Activated T-helper 9 cell treated with anti-CD3 and anti-CD28 coated beads, Interleukin-2, amount 50 U/mL, for 16 hours (primary cell): ENCODE measurements at regions not wholly inside any gene's neighbourhood (a gene's known extent, or its start where the extent isn't known, plus 50 kb on each side); places are given as distances from the start of the nearest gene placed in this dataset.
"Not testable (repeated sequence)": the region's sequence is repeated elsewhere in the genome, so short reads cannot be mapped to it uniquely, and the experiment has no call there.

ENCODE experiments used
- DNase-seq: peaks from one replicate; pipeline ENCODE4 v3.0.0-alpha.2; 2020; ENCODE audit warnings: low read depth

- not testable (repeated sequence) for DNase-seq
Measured at GRCh38 chr2:145782607-145783006, 1262.7 kb upstream of the ZEB2 start.

DNA sequence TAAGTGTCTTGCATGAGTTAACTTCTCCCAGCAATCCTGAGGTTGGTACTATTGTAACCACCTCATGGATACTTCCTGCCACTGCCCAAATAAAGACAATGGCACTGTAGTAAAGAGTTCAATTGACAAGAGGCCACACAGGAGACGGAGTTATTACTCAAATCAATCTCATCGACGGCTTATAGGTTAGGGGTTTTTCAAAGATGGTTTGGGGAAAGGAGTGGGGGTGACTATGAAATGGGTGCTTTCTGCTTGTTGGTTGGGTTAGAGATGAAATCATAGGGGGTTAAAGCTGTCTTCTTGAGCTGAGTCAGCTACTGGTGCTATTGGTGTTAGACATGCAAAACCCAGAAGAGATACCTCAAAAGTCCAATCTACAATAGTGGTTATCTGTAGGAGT lies 1258.0 kb upstream of the ZEB2 start:
- no peak for DNase-seq

- no peak for DNase-seq
Measured at GRCh38 chr2:145777297-145777696, 1257.4 kb upstream of the ZEB2 start.

DNA sequence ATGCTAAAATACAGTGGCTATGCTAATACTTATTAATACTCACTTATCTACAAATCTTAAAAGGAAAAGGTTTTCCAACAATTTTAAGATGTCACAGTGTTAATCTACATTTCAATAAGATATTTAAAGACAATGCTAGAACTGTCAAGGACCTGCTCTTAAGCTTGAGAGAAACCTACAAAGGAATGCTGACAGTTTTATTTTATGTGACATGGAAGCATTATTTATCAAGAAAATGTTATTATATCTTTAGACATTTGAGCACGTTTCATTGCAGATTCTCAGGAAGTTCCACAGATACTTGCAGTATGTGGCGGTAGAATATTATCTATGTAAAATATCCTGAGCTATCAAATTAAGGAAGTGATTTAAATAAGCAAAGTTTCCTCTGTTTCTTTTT lies 1255.7 kb upstream of the ZEB2 start:
- DNase-seq = no peak

GRCh38 chr2:145771525-145771924 lies 1251.6 kb upstream of the ZEB2 start:
- no peak for DNase-seq

GRCh38 chr2:145769011-145769716 lies 1249.2 kb upstream of the ZEB2 start:
- no peak for DNase-seq

DNA sequence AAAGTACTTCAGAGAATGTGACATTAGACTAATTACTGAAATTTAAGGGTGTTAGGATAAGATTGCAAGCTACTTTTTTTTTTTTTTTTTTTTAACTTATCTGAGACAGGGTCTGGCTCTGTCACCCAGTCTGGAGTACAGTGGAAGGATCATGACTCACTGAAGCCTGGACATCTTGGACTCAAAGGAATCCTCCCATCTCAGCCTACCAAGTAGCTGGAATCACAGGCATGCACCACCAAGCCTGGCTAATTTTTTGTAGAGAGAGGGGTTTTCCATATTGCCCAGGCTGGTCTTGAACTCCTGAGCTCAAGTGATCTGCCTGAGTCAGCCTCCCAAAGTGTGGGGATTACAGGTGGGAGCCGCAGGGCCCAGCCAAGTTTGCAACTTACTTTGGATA lies 1246.0 kb upstream of the ZEB2 start:
- no peak for DNase-seq

DNA sequence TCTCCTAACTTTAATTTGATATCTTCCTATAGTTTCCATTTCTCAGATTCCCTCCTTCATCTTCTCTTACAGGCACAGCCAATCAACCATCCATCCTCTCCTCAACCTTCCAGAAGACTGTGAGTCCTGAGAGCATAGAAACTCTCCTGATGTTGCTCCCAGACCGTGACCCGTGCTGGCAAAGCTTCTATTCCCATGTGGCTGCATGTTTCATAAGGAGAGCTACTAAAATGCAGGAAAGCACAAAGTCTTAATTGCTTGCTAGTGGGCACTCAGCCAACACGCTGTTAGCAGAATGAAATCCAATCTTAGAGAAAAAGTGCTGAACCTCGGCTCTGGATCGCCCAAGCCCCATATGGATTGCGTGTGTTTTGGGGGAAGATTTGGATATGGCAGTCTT lies 1244.7 kb upstream of the ZEB2 start:
- no peak for DNase-seq

GRCh38 chr2:145760781-145761649 lies 1241.1 kb upstream of the ZEB2 start:
- no peak for DNase-seq

DNA sequence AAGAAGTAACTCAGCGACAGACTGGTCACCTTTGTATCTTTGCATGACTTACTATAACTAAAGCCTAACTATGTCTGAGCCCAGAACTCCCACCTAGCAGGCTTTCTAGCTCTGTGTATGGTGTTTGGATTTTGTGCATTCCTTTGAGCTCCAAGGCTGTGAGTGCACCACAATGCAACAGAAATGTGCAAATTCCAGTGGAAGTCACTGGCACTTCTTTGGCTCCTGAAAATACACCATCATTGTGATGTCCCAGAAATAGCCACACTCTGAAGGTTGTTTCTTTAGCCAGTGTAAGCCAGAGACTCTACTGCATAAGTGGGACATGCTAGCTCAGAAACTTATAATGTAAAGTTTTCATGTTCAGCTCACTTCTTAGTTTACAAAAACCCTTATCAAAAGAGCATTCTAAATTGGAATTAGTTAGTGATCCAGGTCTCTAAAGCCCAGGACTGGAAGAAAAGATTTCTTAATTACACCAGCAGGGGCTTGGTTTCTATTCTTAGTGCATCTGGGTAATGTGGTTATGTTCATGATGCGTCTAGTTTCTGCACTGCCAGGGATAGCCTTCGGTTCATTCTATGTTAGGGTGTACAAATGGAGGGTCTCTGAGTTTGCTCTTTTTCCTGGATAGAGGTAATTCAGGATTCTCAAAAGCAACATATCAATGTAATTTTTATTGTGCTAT lies 1239.5 kb upstream of the ZEB2 start:
- DNase-seq = no peak

DNA sequence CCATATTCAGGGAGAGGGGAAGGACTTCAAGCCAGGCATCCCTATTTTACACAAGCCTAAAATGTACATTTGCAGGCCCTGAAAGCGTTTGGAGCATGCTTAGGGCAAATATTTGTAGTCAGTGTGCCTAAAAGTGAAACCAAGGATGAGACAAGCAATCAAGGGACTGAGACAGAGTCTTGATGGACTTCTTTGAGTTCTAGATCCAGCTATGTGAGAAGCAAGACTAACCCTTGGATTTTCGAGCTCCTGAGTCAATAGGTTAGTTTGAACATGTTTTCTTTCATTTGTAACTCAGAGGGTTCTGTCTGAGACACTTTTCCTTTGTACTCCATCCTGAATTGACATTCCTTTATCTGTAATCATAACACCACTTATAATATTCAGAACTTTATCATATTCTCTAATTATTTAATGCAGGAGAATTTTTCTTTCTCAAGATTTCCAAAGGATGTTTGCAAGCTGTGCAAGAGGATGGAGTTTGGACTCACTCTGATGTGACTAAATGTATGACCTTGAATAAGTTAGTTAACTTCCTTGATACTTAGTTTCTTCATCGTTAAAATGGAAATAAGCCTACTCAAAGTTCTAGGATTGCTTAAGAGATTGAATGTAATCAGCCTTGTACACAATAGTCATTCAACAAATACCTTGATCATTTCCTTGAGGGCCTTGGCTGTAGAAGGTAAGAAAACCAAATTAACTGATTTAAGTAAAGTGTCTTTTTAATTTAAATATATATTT lies 1237.8 kb upstream of the ZEB2 start:
- DNase-seq = no peak

GRCh38 chr2:145755019-145755837 lies 1235.3 kb upstream of the ZEB2 start:
- no peak for DNase-seq

- no peak for DNase-seq
Measured at GRCh38 chr2:145753966-145754365, 1234.0 kb upstream of the ZEB2 start.

DNA sequence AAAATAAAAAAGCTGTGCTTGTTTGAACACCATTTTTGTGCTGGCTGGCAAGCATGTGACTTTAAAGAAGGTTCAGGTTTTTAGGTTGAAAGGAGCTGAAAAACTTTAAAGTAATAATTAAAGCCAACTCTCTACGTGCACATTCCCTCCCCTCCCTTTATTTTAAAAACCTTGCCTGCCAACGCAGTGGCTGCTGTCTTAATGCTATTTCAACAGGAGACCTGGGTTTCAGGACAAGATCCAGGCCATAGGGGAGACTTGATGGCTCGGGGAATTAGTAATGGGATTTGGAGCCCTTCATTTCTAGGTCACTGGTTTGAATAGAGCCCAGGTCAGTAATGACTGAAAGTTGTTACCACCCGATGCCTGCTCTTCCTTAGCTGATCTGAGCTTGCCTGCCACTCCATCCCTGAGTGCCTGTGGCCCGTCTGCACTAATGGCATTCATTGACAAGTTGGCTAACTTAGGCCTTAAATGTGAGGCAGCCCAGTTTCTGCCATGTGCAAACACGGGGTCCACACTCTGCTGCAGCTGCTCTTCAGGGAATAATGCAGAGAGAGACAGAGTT lies 1233.2 kb upstream of the ZEB2 start:
- no peak for DNase-seq

DNA sequence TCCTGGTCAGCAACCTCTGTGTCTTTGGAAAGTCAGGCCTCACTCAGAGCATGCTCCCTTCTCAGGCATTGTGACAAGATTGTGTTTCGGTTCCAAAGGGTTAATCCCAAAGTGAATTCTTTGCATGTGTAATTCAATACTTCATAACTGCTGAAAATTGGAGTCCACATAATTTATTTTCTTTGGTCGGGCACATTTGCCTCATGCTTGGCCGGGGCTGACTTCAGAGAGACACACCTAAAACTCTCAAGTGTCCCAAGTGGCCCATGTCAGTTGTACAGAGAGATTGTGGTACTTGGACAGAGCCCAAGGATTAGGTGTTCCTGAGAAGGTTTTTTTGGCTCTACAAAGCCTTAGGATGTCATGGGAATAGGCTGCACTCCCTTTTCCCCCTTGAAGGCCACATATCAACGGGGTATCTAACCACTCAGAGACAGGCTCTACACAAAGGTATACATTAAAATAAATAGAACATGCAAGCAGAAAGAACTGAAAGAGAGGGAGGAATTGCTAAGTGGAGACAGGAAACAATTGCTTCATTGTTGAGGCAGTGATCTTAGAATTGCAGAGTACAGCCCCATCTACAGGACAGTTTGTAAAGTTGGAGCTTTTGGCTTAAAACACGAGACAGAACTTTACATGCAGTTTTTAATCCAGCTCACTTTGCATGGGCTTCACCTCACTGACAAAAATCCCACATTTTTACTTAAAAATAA lies 1232.3 kb upstream of the ZEB2 start:
- no peak for DNase-seq

- no peak for DNase-seq
Measured at GRCh38 chr2:145751629-145752028, 1231.7 kb upstream of the ZEB2 start.

DNA sequence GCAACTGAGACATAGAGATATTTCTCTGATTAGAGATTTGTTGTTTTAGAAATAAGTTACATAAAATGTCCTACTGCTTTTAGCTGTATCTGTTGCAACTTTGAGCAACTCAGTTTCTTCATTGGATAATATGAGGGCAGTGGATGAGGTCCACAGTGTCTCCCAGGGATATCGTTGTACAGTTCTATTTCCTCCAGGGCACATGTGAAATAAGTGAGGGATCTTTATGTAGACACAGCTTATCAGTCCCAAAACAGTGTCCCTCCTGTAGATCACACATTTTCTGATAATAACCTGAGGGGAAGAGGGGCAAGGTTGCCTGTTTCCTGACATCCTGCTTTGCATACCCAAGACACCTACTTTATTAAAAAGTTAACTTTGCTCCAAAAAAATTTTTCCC lies 1231.2 kb upstream of the ZEB2 start:
- DNase-seq = no peak

GRCh38 chr2:145750612-145751011 lies 1230.7 kb upstream of the ZEB2 start:
- DNase-seq = no peak

DNA sequence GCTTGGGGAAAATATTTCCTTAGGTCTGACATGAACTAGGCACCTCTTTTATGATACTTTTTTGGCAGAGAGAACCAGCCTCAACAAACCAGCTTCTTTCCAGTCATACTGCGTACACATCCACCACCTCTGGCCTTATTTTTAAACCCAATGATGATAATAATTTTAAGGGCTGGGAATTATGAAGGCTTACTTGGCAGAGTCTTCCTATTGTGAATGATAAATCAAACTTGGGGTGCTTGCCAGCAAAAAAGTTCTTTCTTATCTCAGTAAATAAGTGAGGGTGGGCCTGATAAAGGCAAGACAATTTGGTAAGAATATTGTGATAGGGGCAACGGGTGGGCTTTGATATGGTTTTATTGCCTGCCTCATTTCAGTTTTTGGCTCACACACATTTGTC lies 1230.2 kb upstream of the ZEB2 start:
- no peak for DNase-seq

GRCh38 chr2:145749556-145749955 lies 1229.6 kb upstream of the ZEB2 start:
- DNase-seq = no peak
